Liver (tissue), 8 donors: ENCODE measurements at regions not wholly inside any gene's neighbourhood (a gene's known extent, or its start where the extent isn't known, plus 50 kb on each side); places are given as distances from the start of the nearest gene placed in this dataset.

Experiments
- DNase-seq: peaks from one replicate; pipeline ENCODE4 v3.0.0-alpha.2; 2017; ENCODE audit warnings: low spot score
- H3K27ac ChIP-seq, 2 donors: one replicate each; pipeline ENCODE4 v1.7.0; 2013; ENCODE audit warnings: inconsistent platforms in 2 of 2, low read length in 2 of 2, control low read depth in 1 of 2, low read depth in 1 of 2, mild to moderate bottlenecking in 1 of 2
- H3K27me3 ChIP-seq, 4 donors: one replicate each; pipeline versions ENCODE4 v1.6.1 to v1.7.0; 2013; ENCODE audit warnings: low read length in 3 of 4, inconsistent platforms in 1 of 4, mild to moderate bottlenecking in 1 of 4, moderate library complexity in 1 of 4; ENCODE audit not compliant: control insufficient read depth in 4 of 4, insufficient read depth in 4 of 4
- H3K36me3 ChIP-seq, 4 donors: one replicate each; pipeline versions ENCODE4 v1.6.1 to v1.7.0; 2013; ENCODE audit warnings: low read length in 3 of 4, mild to moderate bottlenecking in 3 of 4, low read depth in 1 of 4, moderate library complexity in 1 of 4; ENCODE audit not compliant: control insufficient read depth in 4 of 4, insufficient read depth in 3 of 4
- H3K4me1 ChIP-seq, 4 donors: one replicate each; pipeline versions ENCODE4 v1.6.1 to v1.7.0; 2013; ENCODE audit warnings: low read length in 3 of 4, mild to moderate bottlenecking in 3 of 4, moderate library complexity in 1 of 4; ENCODE audit not compliant: control insufficient read depth in 4 of 4, insufficient read depth in 4 of 4
- H3K4me3 ChIP-seq, 3 donors: one replicate each; pipeline versions ENCODE4 v1.6.1 to v1.7.0; 2013; ENCODE audit warnings: low read length in 3 of 3, control low read depth in 1 of 3, low read depth in 1 of 3, mild to moderate bottlenecking in 1 of 3
- H3K9ac ChIP-seq, 2 donors: one replicate each; pipeline ENCODE4 v1.7.0; 2013; ENCODE audit warnings: low read length in 2 of 2, mild to moderate bottlenecking in 2 of 2, moderate library complexity in 2 of 2, control low read depth in 1 of 2, low read depth in 1 of 2
- H3K9me3 ChIP-seq, 4 donors: one replicate each; pipeline versions ENCODE4 v1.6.1 to v1.7.0; 2013; ENCODE audit warnings: low read length in 3 of 4; ENCODE audit not compliant: control insufficient read depth in 4 of 4
- EGR1 ChIP-seq, 2 donors: IDR thresholded peaks; 2 replicates each; pipeline ENCODE4 v1.6.1; 2016 to 2018; ENCODE audit warnings: antibody characterized with exemption in 2 of 2, low read depth in 2 of 2
- FOXA1 ChIP-seq: IDR thresholded peaks from 2 replicates; pipeline ENCODE4 v1.6.1; 2016; ENCODE audit warnings: antibody characterized with exemption
- GABPA ChIP-seq, 2 donors: IDR thresholded peaks in 1 of 2; conservative IDR thresholded peaks in 1 of 2; 2 replicates each; pipeline ENCODE4 v1.6.1; 2016; ENCODE audit warnings: antibody characterized with exemption in 2 of 2, mild to moderate bottlenecking in 1 of 2, moderate library complexity in 1 of 2
- HNF4A ChIP-seq, 2 donors: conservative IDR thresholded peaks; 2 replicates each; pipeline ENCODE4 v1.6.1; 2016; ENCODE audit warnings: antibody characterized with exemption in 2 of 2, mild to moderate bottlenecking in 2 of 2
- HNF4G ChIP-seq: IDR thresholded peaks from 2 replicates; pipeline ENCODE4 v1.6.1; 2016; ENCODE audit warnings: antibody characterized with exemption
- JUND ChIP-seq, 2 donors: IDR thresholded peaks; 2 replicates each; pipeline ENCODE4 v1.6.1; 2016; ENCODE audit warnings: antibody characterized with exemption in 2 of 2
- NR2F2 ChIP-seq: IDR thresholded peaks from 2 replicates; pipeline ENCODE4 v1.6.1; 2016; ENCODE audit warnings: antibody characterized with exemption
- RAD21 ChIP-seq, 2 donors: IDR thresholded peaks; 2 replicates each; pipeline ENCODE4 v1.6.1; 2016; ENCODE audit warnings: antibody characterized with exemption in 2 of 2, mild to moderate bottlenecking in 2 of 2
- RXRA ChIP-seq, 2 donors: IDR thresholded peaks; 2 replicates each; pipeline ENCODE4 v1.6.1; 2017 to 2018; ENCODE audit warnings: antibody characterized with exemption in 2 of 2, mild to moderate bottlenecking in 1 of 2
- SP1 ChIP-seq: IDR thresholded peaks from 2 replicates; pipeline ENCODE4 v1.6.1; 2018; ENCODE audit warnings: antibody characterized with exemption, mild to moderate bottlenecking
- TAF1 ChIP-seq: conservative IDR thresholded peaks from 2 replicates; pipeline ENCODE4 v1.6.1; 2016; ENCODE audit warnings: antibody characterized with exemption, mild to moderate bottlenecking
- YY1 ChIP-seq: IDR thresholded peaks from 2 replicates; pipeline ENCODE4 v1.6.1; 2016; ENCODE audit warnings: antibody characterized with exemption, mild to moderate bottlenecking
- WGBS: extraction: QIAGEN DNeasy Blood & Tissue Kit; methylation state at CpG from one replicate; pipeline ENCODE4 v1.1.7; 2013; 5-methylcytosine and 5-hydroxymethylcytosine counted together
- TF ChIP-seq, protein P1 (sequence below): fragments of 150-350 bp; IDR thresholded peaks from 2 replicates; pipeline ENCODE4 v1.5.1; 2017; ENCODE audit warnings: improper control_type of control experiment, low read depth, low read length; ENCODE audit not compliant: missing input control
- TF ChIP-seq, protein P2 (sequence below): IDR thresholded peaks from 2 replicates; pipeline ENCODE4 v1.6.1; 2016; ENCODE audit warnings: antibody characterized with exemption
- TF ChIP-seq, protein P3 (sequence below): IDR thresholded peaks from 2 replicates; pipeline ENCODE4 v1.6.1; 2016; ENCODE audit warnings: antibody characterized with exemption
- donor health status: healthy.
- donor health status: healthy.
- donor health status: healthy.
- donor health status: healthy.
- donor health status: healthy.

DNA sequence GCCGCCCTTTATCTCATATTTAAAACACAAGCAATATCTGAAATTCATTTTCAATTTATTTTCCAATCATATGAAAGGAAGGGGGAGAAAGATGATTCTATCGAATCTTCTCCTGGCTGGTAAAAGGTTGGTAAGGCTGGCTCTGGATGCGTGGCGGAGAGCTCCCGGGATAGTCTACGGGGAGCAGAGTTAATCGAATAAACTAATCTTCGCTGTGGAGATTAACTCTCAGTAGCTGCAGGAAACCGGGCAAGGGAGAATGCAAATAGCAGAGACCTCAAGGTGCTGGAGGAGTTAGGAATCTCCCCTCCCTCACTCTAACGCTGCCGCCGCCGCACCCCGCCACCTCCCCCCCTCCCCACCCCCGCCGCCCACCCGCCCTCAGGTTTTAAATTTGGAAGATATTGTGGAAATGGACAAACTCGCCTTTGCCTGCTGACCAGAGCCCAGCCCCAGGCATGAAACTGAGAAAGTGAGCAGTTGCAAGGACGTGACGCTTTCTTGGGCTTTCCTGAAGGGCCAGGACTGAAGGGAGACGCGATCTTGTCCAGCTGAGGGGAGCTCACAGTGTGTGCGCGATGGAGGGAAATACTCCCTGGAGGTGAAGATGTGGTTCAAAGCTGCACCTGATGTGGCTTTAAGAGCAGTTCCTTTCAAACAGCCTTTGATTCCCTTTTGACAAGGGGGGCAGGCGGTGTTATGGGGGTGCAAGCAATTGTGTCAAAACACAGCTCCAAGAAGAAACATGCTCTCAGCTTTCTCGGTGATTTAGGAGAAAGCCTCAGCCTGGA is 308.2 kb upstream of the IRX3 start:
- no peak for DNase-seq
- WGBS = 18% methylated on average over 26 of the region's 26 CpGs

DNA sequence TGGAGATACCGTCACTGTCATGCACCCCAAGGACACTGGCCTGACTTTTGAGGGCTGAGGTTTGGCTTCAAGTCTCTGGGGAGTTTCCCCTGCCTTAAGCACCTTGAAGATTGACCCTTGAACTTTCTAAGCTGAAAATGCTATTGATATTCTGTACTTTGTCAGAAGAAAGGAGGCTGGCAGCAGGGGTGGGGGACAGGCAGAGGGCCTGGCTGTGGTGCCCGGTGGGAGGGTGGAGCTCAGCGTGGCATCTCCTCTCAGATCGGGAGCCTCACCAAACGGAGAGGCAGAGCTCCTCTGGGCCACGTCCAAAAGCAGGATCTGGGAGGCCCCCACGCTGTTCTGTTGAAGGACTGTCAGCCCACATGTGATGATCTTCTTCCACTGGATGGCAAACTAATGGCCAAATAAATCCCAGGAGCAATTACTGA is 305.2 kb upstream of the IRX3 start:
- WGBS = 36% methylated on average over 7 of the region's 7 CpGs
- Histone ChIP-seq H3K9me3 (no peaks in the 10 kb centered on the region), H3K36me3 (no peaks in the 10 kb centered on the region), H3K27me3 (peaks cover 0 to 6% (median under 1%) of the 10 kb centered on the region in 4 donors), H3K4me3 (no peak overlapping the region), H3K27ac (no peak overlapping the region), H3K9ac (no peak overlapping the region), H3K4me1 (no peaks in the 10 kb centered on the region)
- DNase-seq = no peak
- TF ChIP-seq, protein P1, sequence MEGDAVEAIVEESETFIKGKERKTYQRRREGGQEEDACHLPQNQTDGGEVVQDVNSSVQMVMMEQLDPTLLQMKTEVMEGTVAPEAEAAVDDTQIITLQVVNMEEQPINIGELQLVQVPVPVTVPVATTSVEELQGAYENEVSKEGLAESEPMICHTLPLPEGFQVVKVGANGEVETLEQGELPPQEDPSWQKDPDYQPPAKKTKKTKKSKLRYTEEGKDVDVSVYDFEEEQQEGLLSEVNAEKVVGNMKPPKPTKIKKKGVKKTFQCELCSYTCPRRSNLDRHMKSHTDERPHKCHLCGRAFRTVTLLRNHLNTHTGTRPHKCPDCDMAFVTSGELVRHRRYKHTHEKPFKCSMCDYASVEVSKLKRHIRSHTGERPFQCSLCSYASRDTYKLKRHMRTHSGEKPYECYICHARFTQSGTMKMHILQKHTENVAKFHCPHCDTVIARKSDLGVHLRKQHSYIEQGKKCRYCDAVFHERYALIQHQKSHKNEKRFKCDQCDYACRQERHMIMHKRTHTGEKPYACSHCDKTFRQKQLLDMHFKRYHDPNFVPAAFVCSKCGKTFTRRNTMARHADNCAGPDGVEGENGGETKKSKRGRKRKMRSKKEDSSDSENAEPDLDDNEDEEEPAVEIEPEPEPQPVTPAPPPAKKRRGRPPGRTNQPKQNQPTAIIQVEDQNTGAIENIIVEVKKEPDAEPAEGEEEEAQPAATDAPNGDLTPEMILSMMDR = no peak
- no peak for TF ChIP-seq HNF4G
- TF ChIP-seq, protein P2, sequence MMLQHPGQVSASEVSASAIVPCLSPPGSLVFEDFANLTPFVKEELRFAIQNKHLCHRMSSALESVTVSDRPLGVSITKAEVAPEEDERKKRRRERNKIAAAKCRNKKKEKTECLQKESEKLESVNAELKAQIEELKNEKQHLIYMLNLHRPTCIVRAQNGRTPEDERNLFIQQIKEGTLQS = no peak
- TF ChIP-seq TAF1 = no peak
- TF ChIP-seq, protein P3, sequence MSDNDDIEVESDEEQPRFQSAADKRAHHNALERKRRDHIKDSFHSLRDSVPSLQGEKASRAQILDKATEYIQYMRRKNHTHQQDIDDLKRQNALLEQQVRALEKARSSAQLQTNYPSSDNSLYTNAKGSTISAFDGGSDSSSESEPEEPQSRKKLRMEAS = no peak
- TF ChIP-seq HNF4A (conservative IDR thresholded peaks at IDR 0.05) = no peak

More for the DNA sequence above, 308.2 kb upstream of the IRX3 start:
- Histone ChIP-seq H3K4me3 (no peak overlapping the region), H3K4me1 (no peaks in the 10 kb centered on the region), H3K27me3 (peaks cover 0 to 6% (median under 1%) of the 10 kb centered on the region in 4 donors), H3K27ac (no peak overlapping the region), H3K36me3 (no peaks in the 10 kb centered on the region), H3K9ac (no peak overlapping the region), H3K9me3 (no peaks in the 10 kb centered on the region)
- no peak for TF ChIP-seq FOXA1
- TF ChIP-seq, protein P2 = no peak
- TF ChIP-seq HNF4A (conservative IDR thresholded peaks at IDR 0.05) = no peak
- TF ChIP-seq EGR1 (IDR thresholded peaks at IDR 0.05; ENCODE audit: low read depth in 2 of 2) = no peak
- TF ChIP-seq GABPA (IDR thresholded peaks at IDR 0.05 in 1 of 2, conservative IDR thresholded peaks at IDR 0.05 in 1 of 2) = no peak
- TF ChIP-seq, protein P3 = no peak
- TF ChIP-seq RAD21 (IDR thresholded peaks at IDR 0.05) = no peak
- TF ChIP-seq YY1 = no peak
- TF ChIP-seq, protein P1 = no peak
- TF ChIP-seq JUND (IDR thresholded peaks at IDR 0.05) = no peak
- TF ChIP-seq RXRA (IDR thresholded peaks at IDR 0.05) = no peak
- TF ChIP-seq NR2F2 = no peak
- no peak for TF ChIP-seq SP1
